GM23248 (cell line): ENCODE measurements at regions not wholly inside any gene's neighbourhood (a gene's known extent, or its start where the extent isn't known, plus 50 kb on each side); places are given as distances from the start of the nearest gene placed in this dataset.

Experiments used
- DNase-seq: peaks from one replicate; pipeline ENCODE4 v3.0.0-alpha.2; 2015
- H2AFZ ChIP-seq: fragments of 200-600 bp; sonication (generic); 2 replicates; pipeline ENCODE4 v1.6.1; 2016; ENCODE audit warnings: antibody characterized with exemption
- H3F3A ChIP-seq: fragments of 200-600 bp; sonication (generic); 2 replicates; pipeline ENCODE4 v1.6.1; 2016; ENCODE audit warnings: mild to moderate bottlenecking, antibody characterized with exemption, mixed run types; ENCODE audit not compliant: insufficient read depth
- H3K27ac ChIP-seq: fragments of 200-600 bp; sonication (generic); 2 replicates; pipeline ENCODE4 v1.5.1; 2016; ENCODE audit warnings: mild to moderate bottlenecking
- H3K27me3 ChIP-seq: fragments of 200-600 bp; sonication (generic); replicated peaks from 2 replicates; pipeline ENCODE4 v1.6.1; 2016; ENCODE audit warnings: mild to moderate bottlenecking; ENCODE audit not compliant: insufficient read depth
- H3K36me3 ChIP-seq: fragments of 200-600 bp; sonication (generic); 2 replicates; pipeline ENCODE4 v1.6.1; 2016; ENCODE audit warnings: low read depth, mild to moderate bottlenecking
- H3K4me1 ChIP-seq: fragments of 200-600 bp; sonication (generic); 2 replicates; pipeline ENCODE4 v1.6.1; 2016; ENCODE audit warnings: mild to moderate bottlenecking; ENCODE audit not compliant: insufficient read depth
- H3K4me2 ChIP-seq: fragments of 200-600 bp; sonication (generic); one replicate; pipeline ENCODE4 v1.6.1; 2016; ENCODE audit warnings: mild to moderate bottlenecking; ENCODE audit not compliant: unreplicated experiment
- H3K4me3 ChIP-seq: fragments of 200-600 bp; sonication (generic); 2 replicates; pipeline ENCODE4 v1.5.1; 2016; ENCODE audit warnings: mild to moderate bottlenecking
- H3K79me2 ChIP-seq: fragments of 200-600 bp; sonication (generic); 2 replicates; pipeline ENCODE4 v1.6.1; 2016; ENCODE audit warnings: mild to moderate bottlenecking; ENCODE audit not compliant: insufficient read depth
- H3K9ac ChIP-seq: fragments of 200-600 bp; sonication (generic); 2 replicates; pipeline ENCODE4 v1.6.1; 2016; ENCODE audit warnings: mild to moderate bottlenecking
- H3K9me2 ChIP-seq: fragments of 200-600 bp; sonication (generic); 2 replicates; pipeline ENCODE4 v1.6.1; 2016; ENCODE audit warnings: mixed run types, mild to moderate bottlenecking, moderate library complexity; ENCODE audit not compliant: insufficient read depth
- H3K9me3 ChIP-seq: fragments of 200-600 bp; sonication (generic); one replicate; pipeline ENCODE4 v1.6.1; 2017; ENCODE audit warnings: low read depth
- H4K20me1 ChIP-seq: fragments of 200-600 bp; sonication (generic); 2 replicates; pipeline ENCODE4 v1.6.0; 2016; ENCODE audit not compliant: insufficient read depth
- EZH2 ChIP-seq: fragments of 200-600 bp; sonication (generic); IDR thresholded peaks from 2 replicates; pipeline ENCODE4 v1.6.1; 2018; ENCODE audit warnings: antibody characterized with exemption, mild to moderate bottlenecking; ENCODE audit not compliant: insufficient read depth, poor library complexity, severe bottlenecking
- EZH2phosphoT487 ChIP-seq: fragments of 200-600 bp; sonication (generic); IDR thresholded peaks from 2 replicates; pipeline ENCODE4 v1.6.1; 2018; ENCODE audit warnings: antibody characterized with exemption, moderate library complexity, mild to moderate bottlenecking, low read depth; ENCODE audit not compliant: insufficient read depth
- WGBS, 2 experiments: methylation state at CpG; one replicate each; pipeline ENCODE4 v1.1.6; 2015 to 2017; ENCODE audit warnings: low lambda C conversion rate in 2 of 2, low coverage in 1 of 2; ENCODE audit errors: missing lambda C conversion rate in 2 of 2; 5-methylcytosine and 5-hydroxymethylcytosine counted together
- in situ Hi-C: fragments of 300-500 bp; cut with MboI; formaldehyde crosslinking; loops from 2 replicates; pipeline ENCODE4 v1.15.0; 2020

GRCh38 chr10:45075826-45076380, 75.2 kb downstream of the ZNF22 start:
- TF ChIP-seq EZH2: no peak
- no peak for TF ChIP-seq EZH2phosphoT487
- Histone ChIP-seq H4K20me1 (no peaks in the 10 kb centered on the region), H3K4me2 (no peak overlapping the region), H3K9me2 (no peaks in the 10 kb centered on the region), H2AFZ (no peak overlapping the region), H3K27ac (no peak overlapping the region), H3K36me3 (no peaks in the 10 kb centered on the region), H3K27me3 (peaks cover 9% of the 10 kb centered on the region; the same call in 1 of the 2 replicates), H3K9ac (no peak overlapping the region), H3K4me1 (no peaks in the 10 kb centered on the region), H3K4me3 (no peak overlapping the region), H3F3A (no peaks in the 10 kb centered on the region), H3K79me2 (no peaks in the 10 kb centered on the region), H3K9me3 (no peaks in the 10 kb centered on the region)
- WGBS, 2 experiments: 34% methylated on average over 6 of the region's 6 CpGs
- DNase-seq: no peak
- in situ Hi-C loops: no loop called here

- H3K9me3 ChIP-seq: no peaks in the 10 kb centered on the region
- DNase-seq: no peak
- in situ Hi-C loops: no loop called here
- no peaks in the 10 kb centered on the region for H3K4me1 ChIP-seq
- no peaks in the 10 kb centered on the region for H4K20me1 ChIP-seq
- H3F3A ChIP-seq: no peaks in the 10 kb centered on the region
- H3K36me3 ChIP-seq: no peaks in the 10 kb centered on the region
- H3K27ac ChIP-seq: no peak overlapping the region
- no peaks in the 10 kb centered on the region for H3K79me2 ChIP-seq
- no peaks in the 10 kb centered on the region for H3K9me2 ChIP-seq
- WGBS, 2 experiments: 17 to 21% methylated on average over 6 of the region's 6 CpGs
- no peak overlapping the region for H3K4me3 ChIP-seq
- H2AFZ ChIP-seq: no peak overlapping the region
- H3K27me3 ChIP-seq: peaks cover 9% of the 10 kb centered on the region; the same call in 1 of the 2 replicates
- no peak overlapping the region for H3K9ac ChIP-seq
- no peak overlapping the region for H3K4me2 ChIP-seq
- TF ChIP-seq EZH2 (no peak), EZH2phosphoT487 (no peak)
Observed at GRCh38 chr10:45076891-45077290, 76.2 kb downstream of the ZNF22 start.

- Histone ChIP-seq H3F3A (no peaks in the 10 kb centered on the region), H4K20me1 (no peaks in the 10 kb centered on the region), H3K9ac (no peak overlapping the region), H3K4me2 (no peak overlapping the region), H3K27me3 (peaks cover 8% of the 10 kb centered on the region; the same call in 1 of the 2 replicates), H3K9me2 (no peaks in the 10 kb centered on the region), H3K9me3 (no peaks in the 10 kb centered on the region), H2AFZ (no peak overlapping the region), H3K27ac (no peak overlapping the region), H3K4me3 (no peak overlapping the region), H3K79me2 (no peaks in the 10 kb centered on the region), H3K4me1 (no peaks in the 10 kb centered on the region), H3K36me3 (no peaks in the 10 kb centered on the region)
- 61 to 63% methylated on average over 3 of the region's 3 CpGs for WGBS, 2 experiments
- in situ Hi-C loops: no loop called here
- DNase-seq: no peak
- TF ChIP-seq EZH2phosphoT487 (no peak), EZH2 (no peak)
Observed at GRCh38 chr10:45080331-45080730, 79.6 kb downstream of the ZNF22 start.

GRCh38 chr10:45082176-45082575, 81.5 kb downstream of the ZNF22 start:
- H3K4me1 ChIP-seq: no peaks in the 10 kb centered on the region
- no peak overlapping the region for H2AFZ ChIP-seq
- DNase-seq: no peak
- in situ Hi-C loops: no loop called here
- TF ChIP-seq EZH2 (no peak), EZH2phosphoT487 (no peak)
- H3K9me3 ChIP-seq: no peaks in the 10 kb centered on the region
- no peaks in the 10 kb centered on the region for H4K20me1 ChIP-seq
- H3K9me2 ChIP-seq: no peaks in the 10 kb centered on the region
- H3K4me2 ChIP-seq: no peak overlapping the region
- no peak overlapping the region for H3K9ac ChIP-seq
- no peak overlapping the region for H3K27ac ChIP-seq
- WGBS, 2 experiments: 0 to 5% methylated on average over 1 of the region's 1 CpG
- H3K4me3 ChIP-seq: no peak overlapping the region
- no peaks in the 10 kb centered on the region for H3K79me2 ChIP-seq
- H3F3A ChIP-seq: no peaks in the 10 kb centered on the region
- H3K36me3 ChIP-seq: no peaks in the 10 kb centered on the region
- H3K27me3 ChIP-seq: peaks cover 5% of the 10 kb centered on the region; the same call in 1 of the 2 replicates

GRCh38 chr10:45091968-45092367, 91.2 kb downstream of the ZNF22 start:
- Histone ChIP-seq H4K20me1 (no peaks in the 10 kb centered on the region), H2AFZ (no peak overlapping the region), H3K4me1 (no peaks in the 10 kb centered on the region), H3K9ac (no peak overlapping the region), H3F3A (no peaks in the 10 kb centered on the region), H3K27ac (no peak overlapping the region), H3K4me2 (no peak overlapping the region), H3K36me3 (no peaks in the 10 kb centered on the region), H3K4me3 (no peak overlapping the region), H3K27me3 (peaks cover under 1% of the 10 kb centered on the region; the same call in 1 of the 2 replicates), H3K9me2 (no peaks in the 10 kb centered on the region), H3K79me2 (no peaks in the 10 kb centered on the region), H3K9me3 (no peaks in the 10 kb centered on the region)
- TF ChIP-seq EZH2phosphoT487 (no peak), EZH2 (no peak)
- 40 to 47% methylated on average over 5 of the region's 5 CpGs for WGBS, 2 experiments
- in situ Hi-C loops: no loop called here
- no peak for DNase-seq
